A549 (cell line): ENCODE measurements at regions not wholly inside any gene's neighbourhood (a gene's known extent, or its start where the extent isn't known, plus 50 kb on each side); places are given as distances from the start of the nearest gene placed in this dataset.

Source experiments
- ATAC-seq, 2 experiments: fragments of 200-7000 bp in 1 of 2; fragments of >200 bp in 1 of 2; cut with Nextera tagmentation in 1 of 2; cut with Tn5 transposase in 1 of 2; 3 replicates each; pipeline versions ENCODE4 v1.8.0 to v1.9.1; 2018 to 2020; ENCODE audit warnings: mild to moderate bottlenecking in 1 of 2, moderate library complexity in 1 of 2
- CTCF ChIA-PET: fragments of 300-600 bp; sonication (Branson Sonifier 250); formaldehyde crosslinking; extraction: SDS; loops from one replicate; lab custom pipeline; 2021; ENCODE audit warnings: antibody characterized with exemption, inconsistent platforms; lab: Yijun Ruan, JAX
- POLR2A ChIA-PET: fragments of 350-600 bp; formaldehyde crosslinking; extraction: SDS; loops from one replicate; lab custom pipeline; 2021; ENCODE audit warnings: antibody characterized with exemption, inconsistent platforms; lab: Yijun Ruan, JAX
- DNase-seq, 2 experiments: peaks; one replicate each; pipeline versions ENCODE4 v3.0.0 to v3.0.0-alpha.2; 2011 to 2016; ENCODE audit warnings: low read depth in 1 of 2, low spot score in 1 of 2
- FAIRE-seq: peaks from 2 replicates; lab custom pipeline; 2011; peaks lifted over from hg19 to GRCh38; lab: Jason Lieb, UNC
- H3K27ac ChIP-seq, 2 experiments: fragments of >200 bp; sonication (Bioruptor Twin); formaldehyde crosslinking; 3 replicates each; pipeline ENCODE4 v1.5.1; 2016 to 2017
- H3K4me1 ChIP-seq: fragments of >200 bp; sonication (Bioruptor Twin); formaldehyde crosslinking; 3 replicates; pipeline ENCODE4 v1.6.1; 2016
- H3K4me2 ChIP-seq: fragments of >200 bp; sonication (Bioruptor Twin); formaldehyde crosslinking; 3 replicates; pipeline ENCODE4 v1.6.1; 2016
- H3K4me3 ChIP-seq: fragments of >200 bp; sonication (Bioruptor Twin); formaldehyde crosslinking; 3 replicates; pipeline ENCODE4 v1.5.1; 2016
- H3K9me3 ChIP-seq: fragments of >200 bp; sonication (Bioruptor Twin); formaldehyde crosslinking; 3 replicates; pipeline ENCODE4 v1.6.1; 2016
- ATOH8 ChIP-seq: fragments of 250-450 bp; sonication (Bioruptor Pico); IDR thresholded peaks from 2 replicates; pipeline ENCODE4 v1.5.0; 2020; ENCODE audit warnings: low read depth, mild to moderate bottlenecking, moderate library complexity
- BHLHE40 ChIP-seq: IDR thresholded peaks from 2 replicates; pipeline ENCODE4 v1.6.1; 2012; ENCODE audit warnings: low read depth, low read length, inconsistent platforms
- CBX2 ChIP-seq: fragments of 200-600 bp; sonication (generic); IDR thresholded peaks from 2 replicates; pipeline ENCODE4 v1.6.1; 2016; ENCODE audit warnings: low read depth, mild to moderate bottlenecking, borderline replicate concordance
- CEBPB ChIP-seq, 2 experiments: fragments of >200 bp in 1 of 2; sonication (Bioruptor Twin) in 1 of 2; formaldehyde crosslinking in 1 of 2; IDR thresholded peaks; 2 replicates each; pipeline ENCODE4 v1.6.1; 2012 to 2016
- CHD4 ChIP-seq: fragments of 200-600 bp; sonication (generic); IDR thresholded peaks from 2 replicates; pipeline ENCODE4 v1.6.1; 2016; ENCODE audit warnings: antibody characterized with exemption, mild to moderate bottlenecking, borderline replicate concordance
- EHF ChIP-seq: fragments of 250-450 bp; sonication (Bioruptor Pico); IDR thresholded peaks from 2 replicates; pipeline ENCODE4 v1.5.0; 2020; ENCODE audit warnings: mild to moderate bottlenecking
- EHMT2 ChIP-seq: fragments of 200-600 bp; sonication (generic); IDR thresholded peaks from 2 replicates; pipeline ENCODE4 v1.6.1; 2016; ENCODE audit warnings: antibody characterized with exemption, low read depth, mild to moderate bottlenecking, moderate library complexity
- ELK1 ChIP-seq: fragments of 150-350 bp; IDR thresholded peaks from 2 replicates; pipeline ENCODE4 v1.6.1; 2014; ENCODE audit warnings: low read depth, mild to moderate bottlenecking, low read length
- FOSB ChIP-seq: fragments of 250-450 bp; sonication (Bioruptor Pico); IDR thresholded peaks from 2 replicates; pipeline ENCODE4 v1.5.0; 2020; ENCODE audit warnings: mild to moderate bottlenecking, moderate library complexity
- GATA3 ChIP-seq: IDR thresholded peaks from 2 replicates; pipeline ENCODE4 v1.6.1; 2012; ENCODE audit warnings: borderline replicate concordance
- HES2 ChIP-seq: fragments of >200 bp; sonication (Bioruptor Twin); formaldehyde crosslinking; IDR thresholded peaks from 2 replicates; pipeline ENCODE4 v1.6.1; 2016
- HOXB5 ChIP-seq: fragments of 250-450 bp; sonication (Bioruptor Pico); IDR thresholded peaks from 2 replicates; pipeline ENCODE4 v1.5.0; 2020; ENCODE audit warnings: mild to moderate bottlenecking, moderate library complexity
- JUN ChIP-seq, 2 experiments: fragments of >200 bp; sonication (Bioruptor Twin); formaldehyde crosslinking; IDR thresholded peaks; 2 replicates in 1 of 2; 3 replicates in 1 of 2; pipeline ENCODE4 v1.6.1; 2016 to 2017
- KDM1A ChIP-seq: fragments of 200-600 bp; sonication (generic); IDR thresholded peaks from 2 replicates; pipeline ENCODE4 v1.6.1; 2016; ENCODE audit warnings: low read depth, mild to moderate bottlenecking
- MAX ChIP-seq: IDR thresholded peaks from 2 replicates; pipeline ENCODE4 v1.6.1; 2012
- MAZ ChIP-seq: fragments of 150-350 bp; IDR thresholded peaks from 2 replicates; pipeline ENCODE4 v1.6.1; 2014; ENCODE audit warnings: antibody characterized with exemption, low read depth, low read length, borderline replicate concordance
- NR3C1 ChIP-seq: fragments of >200 bp; sonication (Bioruptor Twin); formaldehyde crosslinking; IDR thresholded peaks from 3 replicates; pipeline ENCODE4 v1.6.1; 2017
- PHF8 ChIP-seq: fragments of 200-600 bp; sonication (generic); IDR thresholded peaks from 2 replicates; pipeline ENCODE4 v1.6.1; 2016; ENCODE audit warnings: low read depth, mild to moderate bottlenecking, antibody characterized with exemption, moderate library complexity, borderline replicate concordance
- POLR2A ChIP-seq: IDR thresholded peaks from 2 replicates; pipeline ENCODE4 v1.6.1; 2012; ENCODE audit warnings: mild to moderate bottlenecking, low read length
- POLR2AphosphoS2 ChIP-seq: conservative IDR thresholded peaks from 2 replicates; pipeline ENCODE4 v1.6.1; 2012; ENCODE audit warnings: low read length, improper control_type of control experiment, inconsistent platforms
- RAD21 ChIP-seq, 2 experiments: fragments of >200 bp in 1 of 2; sonication (Bioruptor Twin) in 1 of 2; formaldehyde crosslinking in 1 of 2; IDR thresholded peaks in 1 of 2; conservative IDR thresholded peaks in 1 of 2; 2 replicates in 1 of 2; 3 replicates in 1 of 2; pipeline ENCODE4 v1.6.1; 2012 to 2018; ENCODE audit warnings: inconsistent platforms in 1 of 2
- RCOR1 ChIP-seq: fragments of 150-350 bp; IDR thresholded peaks from 2 replicates; pipeline ENCODE4 v1.6.1; 2014; ENCODE audit warnings: antibody characterized with exemption, low read length, low read depth
- RNF2 ChIP-seq: fragments of 200-600 bp; sonication (generic); IDR thresholded peaks from 2 replicates; pipeline ENCODE4 v1.6.1; 2016; ENCODE audit warnings: low read depth, mild to moderate bottlenecking, antibody characterized with exemption, moderate library complexity, borderline replicate concordance
- SMC3 ChIP-seq: fragments of >200 bp; sonication (Bioruptor Twin); formaldehyde crosslinking; IDR thresholded peaks from 3 replicates; pipeline ENCODE4 v1.6.1; 2018; ENCODE audit warnings: inconsistent platforms
- SREBF2 ChIP-seq: fragments of 450-650 bp; IDR thresholded peaks from 2 replicates; pipeline ENCODE4 v1.6.1; 2014; ENCODE audit warnings: mild to moderate bottlenecking, moderate library complexity
- TFCP2L1 ChIP-seq: fragments of 250-450 bp; sonication (Bioruptor Pico); IDR thresholded peaks from 2 replicates; pipeline ENCODE4 v1.5.0; 2021; ENCODE audit warnings: mild to moderate bottlenecking
- TP53 ChIP-seq: fragments of 250-450 bp; sonication (Bioruptor Pico); IDR thresholded peaks from 2 replicates; pipeline ENCODE4 v1.5.0; 2021; ENCODE audit warnings: mild to moderate bottlenecking, moderate library complexity
- ZNF302 ChIP-seq: fragments of 250-450 bp; sonication (Bioruptor Pico); IDR thresholded peaks from 2 replicates; pipeline ENCODE4 v1.9.0; 2021; ENCODE audit warnings: inconsistent platforms, mild to moderate bottlenecking, moderate library complexity
- WGBS: methylation state at CpG from one replicate; pipeline ENCODE4 v1.1.6; 2017; ENCODE audit errors: missing lambda C conversion rate; 5-methylcytosine and 5-hydroxymethylcytosine counted together

- CTCF ChIA-PET = interaction anchor here (0.7 kb wide), 1 partner anchor 279 kb away, joined by 5 read pairs; no protein-coding TSS in a partner anchor
- no peak for ATAC-seq
- no peaks in the 10 kb centered on the region for H3K4me1 ChIP-seq
Observed at GRCh38 chr5:42285230-42285629, 138.0 kb upstream of the GHR start.

GRCh38 chr5:42300496-42300895, 122.7 kb upstream of the GHR start:
- POLR2A ChIA-PET = no interaction called here
- no peak overlapping the region for H3K4me2 ChIP-seq
- no peaks in the 10 kb centered on the region for H3K9me3 ChIP-seq
- no peaks in the 10 kb centered on the region for H3K4me1 ChIP-seq
- FAIRE-seq (no peak), DNase-seq (no peak)
- CTCF ChIA-PET = no interaction called here
- 1% methylated on average over 2 of the region's 2 CpGs for WGBS
- H3K27ac ChIP-seq = no peak overlapping the region
- TF ChIP-seq BHLHE40 (no peak), KDM1A (no peak), TFCP2L1 (CRISPR knock-in tag) (no peak), SMC3 (no peak), FOSB (no peak), MAZ (no peak), GATA3 (no peak), ELK1 (no peak), SREBF2 (no peak), HOXB5 (no peak), RCOR1 (no peak), PHF8 (no peak), ATOH8 (CRISPR knock-in tag) (no peak), EHF (CRISPR knock-in tag) (no peak), ZNF302 (CRISPR knock-in tag) (no peak), NR3C1 (no peak), CEBPB (IDR thresholded peaks at IDR 0.05) (no peak), MAX (no peak)
- TF ChIP-seq, all 56 proteins: peak for 0
- H3K4me3 ChIP-seq = no peak overlapping the region
- ATAC-seq = no peak

More at GRCh38 chr5:42285230-42285629, 138.0 kb upstream of the GHR start:
- no peak overlapping the region for H3K4me3 ChIP-seq
- POLR2A ChIA-PET = no interaction called here
- FAIRE-seq (no peak), DNase-seq (no peak)
- H3K27ac ChIP-seq = no peak overlapping the region
- no peak for TF ChIP-seq GATA3
- TF ChIP-seq POLR2A = no peak
- TF ChIP-seq RAD21 (conservative IDR thresholded peaks at IDR 0.05 in 1 of 2, IDR thresholded peaks at IDR 0.05 in 1 of 2) = no peak
- no peak for TF ChIP-seq RNF2
- no peak for TF ChIP-seq EHMT2
- TF ChIP-seq JUN (IDR thresholded peaks at IDR 0.05) = no peak
- no peak for TF ChIP-seq CBX2
- no peak for TF ChIP-seq TP53
- TF ChIP-seq CEBPB (IDR thresholded peaks at IDR 0.05) = no peak
- TF ChIP-seq CHD4 = no peak
- no peak for TF ChIP-seq RCOR1
- no peak for TF ChIP-seq POLR2AphosphoS2
- TF ChIP-seq HES2 = no peak
- H3K9me3 ChIP-seq = no peaks in the 10 kb centered on the region
- no peak overlapping the region for H3K4me2 ChIP-seq
- WGBS = 6% methylated on average over 2 of the region's 2 CpGs
